Stimulated activated naive CD8-positive, alpha-beta T cell treated with anti-CD3 and anti-CD28 coated beads, Interleukin-15, Interleukin-2, amounts not matched to agents 100 U/mL and 50 U/mL, for 24 hours (primary cell): ENCODE measurements at regions not wholly inside any gene's neighbourhood (a gene's known extent, or its start where the extent isn't known, plus 50 kb on each side); places are given as distances from the start of the nearest gene placed in this dataset.

Source experiments
- ATAC-seq: fragments of 150-1000 bp; cut with Tn5 transposase; one replicate; pipeline ENCODE4 v1.10.0; 2021
- DNase-seq: peaks from one replicate; pipeline ENCODE4 v3.0.0; 2021

DNA sequence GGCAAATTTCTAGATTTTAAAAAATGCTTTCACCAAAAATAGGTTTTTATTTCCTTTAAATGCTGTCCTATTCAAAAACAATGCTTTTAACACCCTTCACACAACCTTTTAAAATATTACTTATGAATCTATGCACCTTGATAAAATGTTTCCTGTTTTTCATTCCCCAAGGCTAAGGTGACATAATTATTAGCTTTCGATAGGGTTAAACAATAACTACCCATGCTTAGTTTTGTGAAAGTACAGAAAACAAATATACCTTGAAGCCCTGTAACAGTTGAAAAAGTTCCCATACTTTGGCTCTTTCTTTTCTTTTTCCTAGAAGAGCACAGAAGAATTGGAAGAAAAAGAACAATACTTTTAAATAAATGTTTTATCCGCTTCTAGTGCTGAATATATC is 54.9 kb upstream of the ITPRID2 start:
- DNase-seq (no peak), ATAC-seq (no peak)

- no peak for ATAC-seq
- no peak for DNase-seq
These were observed 54.0 kb upstream of the ITPRID2 start for GRCh38 chr2:181837563-181837962.

DNA sequence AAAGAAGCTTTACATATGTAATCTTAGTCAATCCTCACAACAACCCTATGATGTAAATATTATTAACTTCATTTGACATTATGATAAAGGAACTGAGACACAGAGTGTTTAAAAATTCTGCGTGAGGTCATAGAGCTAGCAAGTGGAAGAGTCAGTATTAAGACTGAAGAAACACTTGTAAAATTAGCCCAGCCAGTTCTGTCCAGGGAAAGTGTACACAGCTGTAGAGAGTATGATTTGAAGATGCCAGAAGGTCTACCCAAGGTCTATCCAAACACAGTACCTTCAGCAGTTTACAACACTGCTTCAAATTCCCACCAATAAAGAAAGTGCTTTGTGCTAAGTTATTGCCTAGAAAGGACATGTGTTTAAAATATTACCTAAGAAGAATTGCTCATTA is 51.7 kb upstream of the ITPRID2 start:
- no peak for DNase-seq
- no peak for ATAC-seq

- DNase-seq (no peak), ATAC-seq (no peak)
These were observed 50.5 kb upstream of the ITPRID2 start for GRCh38 chr2:181841079-181841478.
